PC-3 (cell line): ENCODE measurements at regions not wholly inside any gene's neighbourhood (a gene's known extent, or its start where the extent isn't known, plus 50 kb on each side); places are given as distances from the start of the nearest gene placed in this dataset.

Experiments
- ATAC-seq: fragments of 200-7000 bp; cut with Tn5 transposase; 2 replicates; pipeline ENCODE4 v1.9.1; 2020; ENCODE audit warnings: mild to moderate bottlenecking, moderate library complexity
- BruUV-seq: library from RNA; stranded (reverse); fragments of 400-500 nt; replicated peaks from 2 replicates; lab custom pipeline; 2021; lab: Mats Ljungman, UMichigan
- CTCF ChIA-PET: fragments of 300-600 bp; sonication (Branson Sonifier 250); formaldehyde crosslinking; loops from one replicate; lab custom pipeline; 2022; ENCODE audit warnings: antibody characterized with exemption; lab: Charles Lee
- POLR2A ChIA-PET: fragments of 300-600 bp; sonication (Branson Sonifier 250); formaldehyde crosslinking; loops from one replicate; lab custom pipeline; 2022; ENCODE audit warnings: antibody characterized with exemption; ENCODE audit not compliant: unreplicated experiment; lab: Charles Lee
- DNase-seq: peaks from one replicate; pipeline ENCODE4 v3.0.0-alpha.2; 2015
- H2AFZ ChIP-seq: fragments of 300-600 bp; sonication (generic); 2 replicates; pipeline ENCODE4 v1.6.0; 2016; ENCODE audit warnings: antibody characterized with exemption, low read length
- H3F3A ChIP-seq: fragments of 300-600 bp; sonication (generic); one replicate; pipeline ENCODE4 v1.6.0; 2017; ENCODE audit warnings: antibody characterized with exemption, low read length, control low read depth, mild to moderate bottlenecking; ENCODE audit not compliant: unreplicated experiment
- H3K27ac ChIP-seq: fragments of 300-600 bp; sonication (generic); 2 replicates; pipeline ENCODE4 v1.5.1; 2016; ENCODE audit warnings: mild to moderate bottlenecking, low read length
- H3K27me3 ChIP-seq: fragments of 300-600 bp; sonication (generic); 2 replicates; pipeline ENCODE4 v1.6.1; 2016; ENCODE audit warnings: low read length, mixed read lengths
- H3K36me3 ChIP-seq: fragments of 300-600 bp; sonication (generic); 2 replicates; pipeline ENCODE4 v1.6.1; 2016; ENCODE audit warnings: low read depth, mixed run types, low read length, mixed read lengths
- H3K4me1 ChIP-seq: fragments of 300-600 bp; sonication (generic); 2 replicates; pipeline ENCODE4 v1.5.1; 2016; ENCODE audit warnings: low read length; ENCODE audit not compliant: insufficient read depth
- H3K4me2 ChIP-seq: fragments of 300-600 bp; sonication (generic); 2 replicates; pipeline ENCODE4 v1.6.0; 2016; ENCODE audit warnings: low read length
- H3K4me3 ChIP-seq: fragments of 300-600 bp; sonication (generic); 2 replicates; pipeline ENCODE4 v1.5.1; 2016; ENCODE audit warnings: mild to moderate bottlenecking, low read length, mixed read lengths
- H3K79me2 ChIP-seq: fragments of 300-600 bp; sonication (generic); 2 replicates; pipeline ENCODE4 v1.6.1; 2017; ENCODE audit warnings: low read length, mixed read lengths
- H3K9ac ChIP-seq: fragments of 300-600 bp; sonication (generic); 2 replicates; pipeline ENCODE4 v1.6.0; 2016; ENCODE audit warnings: mild to moderate bottlenecking, low read length
- H3K9me2 ChIP-seq: fragments of 300-600 bp; sonication (generic); replicated peaks from 2 replicates; pipeline ENCODE4 v1.6.1; 2016; ENCODE audit warnings: mixed run types, low read length, mixed read lengths
- H3K9me3 ChIP-seq: fragments of 300-600 bp; sonication (generic); 2 replicates; pipeline ENCODE4 v1.6.1; 2016; ENCODE audit warnings: low read length, mixed read lengths
- H4K20me1 ChIP-seq: fragments of 300-600 bp; sonication (generic); 2 replicates; pipeline ENCODE4 v1.6.1; 2016; ENCODE audit warnings: low read length, mixed read lengths
- EZH2 ChIP-seq: fragments of 300-600 bp; sonication (generic); IDR thresholded peaks from one replicate; pipeline ENCODE4 v1.6.1; 2017; ENCODE audit warnings: antibody characterized with exemption, mild to moderate bottlenecking, low read length; ENCODE audit not compliant: unreplicated experiment
- EZH2phosphoT487 ChIP-seq: fragments of 300-600 bp; sonication (generic); IDR thresholded peaks from 2 replicates; pipeline ENCODE4 v1.6.1; 2018; ENCODE audit warnings: mild to moderate bottlenecking, antibody characterized with exemption, low read length, borderline replicate concordance
- intact Hi-C: fragments of 100-400 bp; cut with micrococcal nuclease; formaldehyde crosslinking; loops from 2 replicates; pipeline ENCODE4 v1.9.0; 2023
- TF ChIP-seq, protein P1 (sequence below): fragments of 300-600 bp; sonication (generic); conservative IDR thresholded peaks from 2 replicates; pipeline ENCODE4 v1.5.1; 2017; ENCODE audit warnings: antibody characterized with exemption, low read depth, mild to moderate bottlenecking, low read length

DNA sequence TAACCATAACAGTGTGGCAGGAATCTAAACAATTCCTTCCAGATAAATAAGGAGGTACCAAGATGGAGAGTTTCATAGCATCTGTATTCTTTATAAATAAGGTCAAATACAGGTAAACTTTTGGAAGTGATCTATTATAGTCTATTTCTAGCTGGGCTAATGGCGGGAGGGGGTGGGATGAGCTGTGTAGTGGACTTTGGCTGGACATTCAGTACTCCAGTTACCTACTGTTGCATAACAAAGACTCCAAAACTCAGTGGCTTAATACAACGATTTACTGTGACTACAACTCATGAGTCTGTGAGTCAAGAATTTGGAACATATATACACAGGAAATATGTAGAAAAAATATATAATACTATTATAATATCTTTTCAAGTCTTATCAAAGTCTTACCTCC is 496.1 kb downstream of the BCL11B start:
- ATAC-seq, result no peak
- no peaks in the 10 kb centered on the region for H3K79me2 ChIP-seq
- TF ChIP-seq, protein P1, sequence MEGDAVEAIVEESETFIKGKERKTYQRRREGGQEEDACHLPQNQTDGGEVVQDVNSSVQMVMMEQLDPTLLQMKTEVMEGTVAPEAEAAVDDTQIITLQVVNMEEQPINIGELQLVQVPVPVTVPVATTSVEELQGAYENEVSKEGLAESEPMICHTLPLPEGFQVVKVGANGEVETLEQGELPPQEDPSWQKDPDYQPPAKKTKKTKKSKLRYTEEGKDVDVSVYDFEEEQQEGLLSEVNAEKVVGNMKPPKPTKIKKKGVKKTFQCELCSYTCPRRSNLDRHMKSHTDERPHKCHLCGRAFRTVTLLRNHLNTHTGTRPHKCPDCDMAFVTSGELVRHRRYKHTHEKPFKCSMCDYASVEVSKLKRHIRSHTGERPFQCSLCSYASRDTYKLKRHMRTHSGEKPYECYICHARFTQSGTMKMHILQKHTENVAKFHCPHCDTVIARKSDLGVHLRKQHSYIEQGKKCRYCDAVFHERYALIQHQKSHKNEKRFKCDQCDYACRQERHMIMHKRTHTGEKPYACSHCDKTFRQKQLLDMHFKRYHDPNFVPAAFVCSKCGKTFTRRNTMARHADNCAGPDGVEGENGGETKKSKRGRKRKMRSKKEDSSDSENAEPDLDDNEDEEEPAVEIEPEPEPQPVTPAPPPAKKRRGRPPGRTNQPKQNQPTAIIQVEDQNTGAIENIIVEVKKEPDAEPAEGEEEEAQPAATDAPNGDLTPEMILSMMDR, result no peak
- TF ChIP-seq EZH2phosphoT487 (no peak), EZH2 (no peak)
- H3F3A ChIP-seq, result no peaks in the 10 kb centered on the region
- no peaks in the 10 kb centered on the region for H3K9me2 ChIP-seq
- no peaks in the 10 kb centered on the region for H3K36me3 ChIP-seq
- H3K4me3 ChIP-seq, result no peak overlapping the region
- no peak for DNase-seq
- no peak overlapping the region for H3K4me2 ChIP-seq
- no peaks in the 10 kb centered on the region for H3K9me3 ChIP-seq
- no TSS peak for BruUV-seq
- no peaks in the 10 kb centered on the region; the same call in 1 of the 2 replicates for H3K27me3 ChIP-seq
- no peak overlapping the region for H2AFZ ChIP-seq
- no peaks in the 10 kb centered on the region for H4K20me1 ChIP-seq
- ChIA-PET POLR2A (no interaction called here), CTCF (no interaction called here)
- intact Hi-C loops, result no loop called here
- no peak overlapping the region for H3K27ac ChIP-seq
- no peak overlapping the region for H3K9ac ChIP-seq
- H3K4me1 ChIP-seq, result no peaks in the 10 kb centered on the region

DNA sequence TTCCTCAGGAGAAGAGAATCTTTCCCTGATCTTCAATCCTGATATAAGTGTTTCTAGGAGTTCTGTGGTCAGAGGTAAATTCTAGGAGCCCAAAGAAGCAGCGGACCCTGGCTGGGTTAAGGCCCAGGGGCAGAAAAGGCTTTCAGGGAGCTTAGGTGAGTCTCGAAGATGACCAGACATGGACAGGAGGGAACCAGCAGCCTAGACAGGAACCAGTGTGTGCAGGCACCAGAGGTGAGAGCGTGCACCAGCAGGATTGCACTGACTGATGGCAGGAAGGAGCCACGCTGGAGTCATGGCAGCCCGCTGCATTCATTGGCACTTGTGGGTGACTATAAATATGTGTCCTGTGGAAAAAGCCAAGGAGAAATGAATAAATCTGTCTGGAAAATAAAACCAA is 489.9 kb downstream of the BCL11B start:
- Histone ChIP-seq H3K4me2 (no peak overlapping the region), H3K9ac (no peak overlapping the region), H3K9me2 (no peaks in the 10 kb centered on the region), H3K79me2 (no peaks in the 10 kb centered on the region), H3F3A (no peaks in the 10 kb centered on the region), H3K4me3 (no peak overlapping the region), H3K4me1 (no peaks in the 10 kb centered on the region), H3K36me3 (no peaks in the 10 kb centered on the region), H3K27me3 (no peaks in the 10 kb centered on the region; the same call in 1 of the 2 replicates), H2AFZ (no peak overlapping the region), H3K27ac (no peak overlapping the region), H3K9me3 (0 out of 2 replicates have a peak, but pooled peaks cover 15% of the 10 kb centered on the region), H4K20me1 (no peaks in the 10 kb centered on the region)
- TF ChIP-seq, protein P1, result no peak
- TF ChIP-seq EZH2phosphoT487 (no peak), EZH2 (no peak)
- DNase-seq (no peak), ATAC-seq (no peak)
- no TSS peak for BruUV-seq
- intact Hi-C loops, result no loop called here
- POLR2A ChIA-PET, result no interaction called here
- CTCF ChIA-PET, result no interaction called here

DNA sequence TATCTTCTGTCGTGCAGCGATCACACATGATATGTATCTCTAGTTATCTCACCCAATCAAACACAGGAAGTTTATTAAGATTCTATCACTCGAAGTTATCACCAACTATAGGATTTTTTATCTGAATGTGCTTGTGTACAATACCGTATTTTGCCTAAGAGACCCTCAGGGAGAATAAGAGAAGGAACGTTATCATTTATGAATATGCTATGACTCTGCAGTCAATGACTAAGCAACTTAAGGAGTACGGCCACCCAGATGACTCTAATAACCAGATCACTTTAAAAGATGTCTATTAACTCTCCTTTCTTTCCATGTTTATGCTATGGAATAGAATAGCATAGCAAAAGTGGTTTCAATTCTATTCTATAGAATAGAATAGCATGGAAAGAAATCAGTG is 486.4 kb downstream of the BCL11B start:
- POLR2A ChIA-PET, result no interaction called here
- ATAC-seq, result no peak
- no TSS peak for BruUV-seq

More for the DNA sequence above, 486.4 kb downstream of the BCL11B start:
- DNase-seq, result no peak
- no peak overlapping the region for H2AFZ ChIP-seq
- H3K9me2 ChIP-seq, result no peaks in the 10 kb centered on the region
- 0 out of 2 replicates have a peak, but pooled peaks cover 15% of the 10 kb centered on the region for H3K9me3 ChIP-seq
- H3K4me1 ChIP-seq, result no peaks in the 10 kb centered on the region
- H3F3A ChIP-seq, result no peaks in the 10 kb centered on the region
- no peak overlapping the region for H3K4me2 ChIP-seq
- no peak overlapping the region for H3K9ac ChIP-seq
- H3K4me3 ChIP-seq, result no peak overlapping the region
- CTCF ChIA-PET, result no interaction called here
- intact Hi-C loops, result no loop called here
- H3K27me3 ChIP-seq, result no peaks in the 10 kb centered on the region
- no peaks in the 10 kb centered on the region for H3K36me3 ChIP-seq
- H3K79me2 ChIP-seq, result no peaks in the 10 kb centered on the region
- no peaks in the 10 kb centered on the region for H4K20me1 ChIP-seq
- H3K27ac ChIP-seq, result no peak overlapping the region
- TF ChIP-seq EZH2phosphoT487, result no peak
- no peak for TF ChIP-seq EZH2
- TF ChIP-seq, protein P1, result no peak
